GM23338 (cell line): ENCODE measurements at regions not wholly inside any gene's neighbourhood (a gene's known extent, or its start where the extent isn't known, plus 50 kb on each side); places are given as distances from the start of the nearest gene placed in this dataset.
A peak's percentile ranks its signal among the peaks of the same experiment; 100 is the strongest.

Experiments
- CTCF ChIP-seq, 2 experiments: fragments of 200-600 bp in 1 of 2; sonication (generic) in 1 of 2; conservative IDR thresholded peaks; 2 replicates each; pipeline versions ENCODE4 v1.5.1 to v1.6.1; 2016 to 2017; ENCODE audit warnings: antibody characterized with exemption in 2 of 2, low read depth in 2 of 2, mild to moderate bottlenecking in 2 of 2, moderate library complexity in 1 of 2
- EZH2 ChIP-seq: fragments of 200-600 bp; sonication (generic); IDR thresholded peaks from one replicate; pipeline ENCODE4 v1.8.0; 2017; ENCODE audit warnings: antibody characterized with exemption, mild to moderate bottlenecking, low read depth; ENCODE audit not compliant: unreplicated experiment

GRCh38 chr6:28810659-28811053 is 113.1 kb downstream of the TRIM27 start:
- TF ChIP-seq CTCF (conservative IDR thresholded peaks at IDR 0.05; ENCODE audit: low read depth in 2 of 2) (no peak), EZH2 (peak; percentile 69)
